ENCODE measurements at regions not wholly inside any gene's neighbourhood (a gene's known extent, or its start where the extent isn't known, plus 50 kb on each side); places are given as distances from the start of the nearest gene placed in this dataset.

- FAIRE-seq (no peak), DNase-seq (ENCODE audit: low read depth, low spot score) (no peak), ATAC-seq (no peak)
- ChIA-PET POLR2A (no interaction called here), CTCF (no interaction called here), RAD21 (ENCODE audit: unreplicated experiment) (no interaction called here), SMC1A (ENCODE audit: uncharacterized antibody, unreplicated experiment) (no interaction called here)
- H3K36me3 ChIP-seq (ENCODE audit: control insufficient read depth in 2 of 2, insufficient read depth in 2 of 2, low read length in 1 of 2) = no peaks in the 10 kb centered on the region
- no peaks in the 10 kb centered on the region for H3K4me1 ChIP-seq (ENCODE audit: control insufficient read depth, insufficient read depth, low read length)
- no peak overlapping the region for H3K9ac ChIP-seq (ENCODE audit: control insufficient read depth, insufficient read depth, low read length)
- no peak overlapping the region for H3K4me3 ChIP-seq
- no peaks in the 10 kb centered on the region for H4K20me1 ChIP-seq (ENCODE audit: control insufficient read depth, insufficient read depth)
- no peaks in the 10 kb centered on the region for H3K9me3 ChIP-seq (replicated peaks; ENCODE audit: control insufficient read depth, insufficient read depth, low read length)
- no peak overlapping the region for H3K4me2 ChIP-seq (ENCODE audit: control insufficient read depth, insufficient read depth)
- 5% methylated on average over 6 of the region's 6 CpGs for WGBS (ENCODE audit: insufficient coverage, insufficient replicate concordance, low lambda C conversion rate, missing lambda C conversion rate)
- in situ Hi-C loops (cut with MboI) = no loop called here
- H3K27me3 ChIP-seq (replicated peaks in 1 of 2; ENCODE audit: control insufficient read depth in 2 of 2, insufficient read depth in 2 of 2, low read length in 1 of 2) = no peaks in the 10 kb centered on the region
- BruUV-seq (replicated peaks) = no TSS peak
- H3K27ac ChIP-seq (ENCODE audit: control insufficient read depth, insufficient read depth) = no peak overlapping the region
- intact Hi-C loops (cut with micrococcal nuclease; ENCODE audit: unreplicated experiment) = no loop called here
- H3K79me2 ChIP-seq (ENCODE audit: control insufficient read depth, insufficient read depth, low read length) = no peaks in the 10 kb centered on the region
- H2AFZ ChIP-seq (ENCODE audit: control insufficient read depth, low read depth, low read length) = no peak overlapping the region
- TF ChIP-seq NKRF (conservative IDR thresholded peaks at IDR 0.05) (no peak), NFYB (IDR thresholded peaks at IDR 0.05; ENCODE audit: insufficient read depth, low read depth, low read length) (no peak), SMC3 (IDR thresholded peaks at IDR 0.05; ENCODE audit: borderline replicate concordance, low read length) (no peak), BMI1 (IDR thresholded peaks at IDR 0.05; ENCODE audit: borderline replicate concordance) (no peak), MTA3 (IDR thresholded peaks at IDR 0.05; ENCODE audit: borderline replicate concordance, low read length) (no peak), MXI1 (IDR thresholded peaks at IDR 0.05; ENCODE audit: low read depth, low read length) (no peak), ETV6 (conservative IDR thresholded peaks at IDR 0.05 in 1 of 2, IDR thresholded peaks at IDR 0.05 in 1 of 2; ENCODE audit: borderline replicate concordance in 1 of 2, low read depth in 1 of 2) (no peak), SRF (IDR thresholded peaks at IDR 0.05; ENCODE audit: low read depth in 2 of 2, low read length in 2 of 2) (no peak), SREBF2 (IDR thresholded peaks at IDR 0.05; ENCODE audit: low read length) (no peak), CUX1 (IDR thresholded peaks at IDR 0.05; ENCODE audit: insufficient replicate concordance, low read depth, low read length) (no peak)
- TF ChIP-seq, protein P1, sequence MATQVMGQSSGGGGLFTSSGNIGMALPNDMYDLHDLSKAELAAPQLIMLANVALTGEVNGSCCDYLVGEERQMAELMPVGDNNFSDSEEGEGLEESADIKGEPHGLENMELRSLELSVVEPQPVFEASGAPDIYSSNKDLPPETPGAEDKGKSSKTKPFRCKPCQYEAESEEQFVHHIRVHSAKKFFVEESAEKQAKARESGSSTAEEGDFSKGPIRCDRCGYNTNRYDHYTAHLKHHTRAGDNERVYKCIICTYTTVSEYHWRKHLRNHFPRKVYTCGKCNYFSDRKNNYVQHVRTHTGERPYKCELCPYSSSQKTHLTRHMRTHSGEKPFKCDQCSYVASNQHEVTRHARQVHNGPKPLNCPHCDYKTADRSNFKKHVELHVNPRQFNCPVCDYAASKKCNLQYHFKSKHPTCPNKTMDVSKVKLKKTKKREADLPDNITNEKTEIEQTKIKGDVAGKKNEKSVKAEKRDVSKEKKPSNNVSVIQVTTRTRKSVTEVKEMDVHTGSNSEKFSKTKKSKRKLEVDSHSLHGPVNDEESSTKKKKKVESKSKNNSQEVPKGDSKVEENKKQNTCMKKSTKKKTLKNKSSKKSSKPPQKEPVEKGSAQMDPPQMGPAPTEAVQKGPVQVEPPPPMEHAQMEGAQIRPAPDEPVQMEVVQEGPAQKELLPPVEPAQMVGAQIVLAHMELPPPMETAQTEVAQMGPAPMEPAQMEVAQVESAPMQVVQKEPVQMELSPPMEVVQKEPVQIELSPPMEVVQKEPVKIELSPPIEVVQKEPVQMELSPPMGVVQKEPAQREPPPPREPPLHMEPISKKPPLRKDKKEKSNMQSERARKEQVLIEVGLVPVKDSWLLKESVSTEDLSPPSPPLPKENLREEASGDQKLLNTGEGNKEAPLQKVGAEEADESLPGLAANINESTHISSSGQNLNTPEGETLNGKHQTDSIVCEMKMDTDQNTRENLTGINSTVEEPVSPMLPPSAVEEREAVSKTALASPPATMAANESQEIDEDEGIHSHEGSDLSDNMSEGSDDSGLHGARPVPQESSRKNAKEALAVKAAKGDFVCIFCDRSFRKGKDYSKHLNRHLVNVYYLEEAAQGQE (IDR thresholded peaks at IDR 0.05; ENCODE audit: low read depth, low read length) = no peak
Observed at GRCh38 chr2:115910270-115910669, 1467.8 kb downstream of the DPP10 start.

Measured in GM12878 (cell line).